ENCODE measurements at regions not wholly inside any gene's neighbourhood (a gene's known extent, or its start where the extent isn't known, plus 50 kb on each side); places are given as distances from the start of the nearest gene placed in this dataset.
"Not testable (repeated sequence)": the region's sequence is repeated elsewhere in the genome, so short reads cannot be mapped to it uniquely, and the experiment has no call there.

GRCh38 chr17:36842963-36843558 lies 94.2 kb upstream of the LHX1 start:
- Mint-ChIP-seq H3K27ac (no peak overlapping the region), H3K27me3 (peaks cover 22% of the 10 kb centered on the region), H3K36me3 (ENCODE audit: low read depth) (no peaks in the 10 kb centered on the region), H3K9me3 (ENCODE audit: low read depth) (no peaks in the 10 kb centered on the region), H3K4me3 (no peak overlapping the region), H3K4me1 (peaks cover 4% of the 10 kb centered on the region)
- no peak for DNase-seq
- CTCF ChIA-PET, result no interaction called here
- intact Hi-C loops (cut with DNase I, micrococcal nuclease), result loop anchor here in 1 of 2 experiments (5.0 to 10.0 kb wide), 2 partner anchors 51 to 202 kb away; no protein-coding TSS in a partner anchor
- no peak for ATAC-seq
- POLR2A ChIA-PET, result no interaction called here

DNA sequence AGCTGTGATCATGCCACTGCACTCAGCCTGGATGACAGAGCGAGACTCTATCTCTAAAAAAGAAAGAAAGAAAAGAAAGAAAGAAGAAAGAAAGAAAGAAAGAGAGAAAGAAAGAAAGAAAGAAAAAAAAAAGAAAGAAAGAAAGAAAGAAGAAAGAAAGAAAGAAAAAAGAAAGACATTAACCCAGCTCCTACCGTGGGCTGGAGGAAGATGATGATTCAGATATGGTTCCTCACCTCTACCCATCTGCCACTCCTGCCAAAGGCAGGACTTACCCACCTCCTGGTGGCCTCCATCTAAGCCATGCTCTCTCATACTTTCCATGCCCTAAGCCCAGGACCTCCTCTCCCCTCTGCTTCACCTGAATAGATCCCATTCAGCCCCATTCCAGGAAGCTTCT lies 93.3 kb upstream of the LHX1 start:
- no peak for DNase-seq
- no peaks in the 10 kb centered on the region for H3K9me3 Mint-ChIP-seq (ENCODE audit: low read depth)
- intact Hi-C loops (cut with DNase I, micrococcal nuclease), result loop anchor here in 1 of 2 experiments (5.0 to 10.0 kb wide), 2 partner anchors 52 to 201 kb away; no protein-coding TSS in a partner anchor
- CTCF ChIA-PET, result no interaction called here
- H3K4me3 Mint-ChIP-seq, result no peak overlapping the region
- POLR2A ChIA-PET, result no interaction called here
- ATAC-seq, result peak; percentile 68
- no peak overlapping the region for H3K27ac Mint-ChIP-seq
- peaks cover 4% of the 10 kb centered on the region for H3K4me1 Mint-ChIP-seq
- H3K36me3 Mint-ChIP-seq (ENCODE audit: low read depth), result no peaks in the 10 kb centered on the region
- H3K27me3 Mint-ChIP-seq, result peaks cover 22% of the 10 kb centered on the region

DNA sequence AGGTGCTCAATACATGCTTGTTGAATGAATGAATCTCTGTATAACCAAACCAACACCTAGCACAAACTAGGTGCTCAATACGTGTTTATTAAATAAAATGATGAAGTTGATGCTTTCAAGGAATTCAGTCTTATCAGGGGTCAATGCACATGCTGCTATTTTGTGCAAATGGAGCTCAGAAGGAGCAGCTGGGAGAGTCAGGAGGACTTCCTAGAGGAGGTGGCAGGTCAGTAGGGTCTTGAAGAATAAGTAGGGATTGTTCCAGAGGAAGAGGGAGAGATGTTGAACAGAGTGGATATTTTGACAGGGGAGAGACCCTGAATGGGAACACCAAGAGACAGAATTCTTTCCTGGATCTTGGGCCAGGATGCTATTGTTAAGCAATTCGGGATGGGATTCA lies 92.7 kb upstream of the LHX1 start:
- no peak overlapping the region for H3K4me3 Mint-ChIP-seq
- POLR2A ChIA-PET, result interaction anchor here (0.6 kb wide), 1 partner anchor 107 kb away, joined by 16 read pairs; no protein-coding TSS in a partner anchor
- no peaks in the 10 kb centered on the region for H3K9me3 Mint-ChIP-seq (ENCODE audit: low read depth)
- H3K36me3 Mint-ChIP-seq (ENCODE audit: low read depth), result no peaks in the 10 kb centered on the region
- ATAC-seq (no peak), DNase-seq (no peak)
- intact Hi-C loops (cut with DNase I, micrococcal nuclease), result loop anchor here in 1 of 2 experiments (5.0 to 10.0 kb wide), 2 partner anchors 52 to 200 kb away; no protein-coding TSS in a partner anchor
- H3K27ac Mint-ChIP-seq, result no peak overlapping the region
- peaks cover 6% of the 10 kb centered on the region for H3K4me1 Mint-ChIP-seq
- H3K27me3 Mint-ChIP-seq, result peaks cover 22% of the 10 kb centered on the region
- CTCF ChIA-PET, result interaction anchor here (0.6 kb wide), 1 partner anchor 947 kb away, joined by 3 read pairs; no protein-coding TSS in a partner anchor

GRCh38 chr17:36845916-36846315 lies 91.4 kb upstream of the LHX1 start:
- ATAC-seq (no peak), DNase-seq (no peak)
- intact Hi-C loops (cut with DNase I, micrococcal nuclease), result loop anchor here in 1 of 2 experiments (10.0 kb wide), 1 partner anchor 199 kb away; no protein-coding TSS in a partner anchor
- Mint-ChIP-seq H3K4me1 (peaks cover 19% of the 10 kb centered on the region), H3K4me3 (no peak overlapping the region), H3K27ac (no peak overlapping the region), H3K27me3 (peaks cover 22% of the 10 kb centered on the region), H3K9me3 (ENCODE audit: low read depth) (no peaks in the 10 kb centered on the region), H3K36me3 (ENCODE audit: low read depth) (no peaks in the 10 kb centered on the region)
- ChIA-PET POLR2A (no interaction called here), CTCF (no interaction called here)

DNA sequence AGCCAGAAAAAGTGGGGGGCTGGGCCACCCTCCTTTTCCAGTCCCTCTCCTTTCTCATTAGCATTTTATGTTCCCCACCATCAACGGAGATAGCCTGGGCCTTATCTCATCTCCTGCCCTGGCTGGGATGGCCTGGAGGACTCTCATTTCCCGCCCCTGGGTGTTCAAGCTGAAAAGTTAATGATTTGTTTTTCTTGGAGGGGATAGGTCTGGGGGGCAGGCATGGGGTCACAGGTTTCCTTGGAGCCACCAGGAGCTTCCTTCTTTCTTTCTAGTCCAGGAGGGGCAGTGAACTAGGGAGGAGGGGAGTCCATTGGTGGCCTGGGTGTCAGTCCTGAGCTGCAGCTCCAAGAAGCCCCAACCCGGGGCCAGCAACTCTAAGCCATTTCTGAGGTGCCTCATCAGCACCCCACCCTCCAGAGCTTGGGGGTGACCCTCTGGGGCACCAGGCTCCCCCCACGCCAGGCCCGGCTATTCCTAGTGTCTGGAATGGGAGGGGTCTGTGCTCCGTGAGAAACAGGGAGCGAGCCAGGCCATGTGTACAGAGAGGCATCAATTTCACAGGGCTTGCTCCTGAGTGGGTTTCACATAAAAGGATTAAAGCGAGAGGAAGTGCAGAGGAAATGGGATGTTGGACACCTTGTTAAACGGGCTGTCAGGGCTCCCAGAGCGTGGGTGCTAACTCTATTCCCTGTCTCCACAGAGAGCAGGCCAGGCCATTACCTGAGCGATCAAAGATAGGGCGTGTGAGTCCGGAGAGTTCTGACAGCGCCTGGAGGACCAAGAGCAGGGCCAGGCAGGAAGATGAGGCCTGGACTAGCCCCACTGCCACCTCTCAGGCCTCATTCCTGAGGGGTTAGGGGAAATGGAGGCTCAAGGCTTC lies 90.6 kb upstream of the LHX1 start:
- no peaks in the 10 kb centered on the region for H3K36me3 Mint-ChIP-seq (ENCODE audit: low read depth)
- H3K27me3 Mint-ChIP-seq, result peaks cover 22% of the 10 kb centered on the region
- peaks cover 25% of the 10 kb centered on the region for H3K4me1 Mint-ChIP-seq
- intact Hi-C loops (cut with DNase I, micrococcal nuclease), result loop anchor here in 1 of 2 experiments (10.0 kb wide), 1 partner anchor 198 kb away; no protein-coding TSS in a partner anchor
- CTCF ChIA-PET, result no interaction called here
- no peaks in the 10 kb centered on the region for H3K9me3 Mint-ChIP-seq (ENCODE audit: low read depth)
- DNase-seq (no peak), ATAC-seq (no peak)
- POLR2A ChIA-PET, result interaction anchor here (0.5 kb wide), 1 partner anchor 170 kb away, joined by 4 read pairs; no protein-coding TSS in a partner anchor
- H3K27ac Mint-ChIP-seq, result no peak overlapping the region
- no peak overlapping the region for H3K4me3 Mint-ChIP-seq

GRCh38 chr17:36848008-36848902 lies 89.0 kb upstream of the LHX1 start:
- CTCF ChIA-PET, result interaction anchor here (0.7 kb wide), 1 partner anchor 325 kb away, joined by 3 read pairs; no protein-coding TSS in a partner anchor
- POLR2A ChIA-PET, result no interaction called here
- H3K27ac Mint-ChIP-seq, result no peak overlapping the region
- no peaks in the 10 kb centered on the region for H3K36me3 Mint-ChIP-seq (ENCODE audit: low read depth)
- intact Hi-C loops (cut with DNase I, micrococcal nuclease), result loop anchor here in 1 of 2 experiments (2.0 to 10.0 kb wide), 2 partner anchors 73 to 197 kb away; no protein-coding TSS in a partner anchor
- no peak for ATAC-seq
- peaks cover 16% of the 10 kb centered on the region for H3K27me3 Mint-ChIP-seq
- H3K4me1 Mint-ChIP-seq, result peaks cover 35% of the 10 kb centered on the region
- no peak for DNase-seq
- no peak overlapping the region for H3K4me3 Mint-ChIP-seq
- H3K9me3 Mint-ChIP-seq (ENCODE audit: low read depth), result no peaks in the 10 kb centered on the region

DNA sequence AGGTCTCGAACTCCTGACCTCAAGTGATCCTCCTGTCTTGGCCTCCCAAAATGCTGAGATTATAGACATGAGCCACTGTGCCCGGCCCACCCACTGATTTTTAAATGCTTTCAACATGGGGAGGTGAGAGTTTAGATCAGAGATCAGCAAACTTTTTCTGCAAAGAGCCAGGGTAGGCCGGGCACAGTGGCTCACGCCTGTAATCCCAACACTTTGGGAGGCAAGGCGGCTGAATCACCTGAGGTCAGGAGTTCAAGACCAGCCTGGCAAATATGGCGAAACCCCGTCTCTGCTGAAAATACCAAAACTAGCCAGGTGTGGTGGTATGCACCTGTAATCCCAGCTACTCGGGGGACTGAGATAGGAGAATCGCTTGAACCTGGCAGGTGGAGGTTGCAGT lies 88.3 kb upstream of the LHX1 start:
- H3K27ac Mint-ChIP-seq; POLR2A ChIA-PET; DNase-seq; H3K36me3 Mint-ChIP-seq (ENCODE audit: low read depth); H3K4me3 Mint-ChIP-seq; ATAC-seq; H3K9me3 Mint-ChIP-seq (ENCODE audit: low read depth): not testable (repeated sequence)
- intact Hi-C loops (cut with DNase I, micrococcal nuclease), result loop anchor here in 1 of 2 experiments (2.0 to 10.0 kb wide), 2 partner anchors 72 to 196 kb away; no protein-coding TSS in a partner anchor
- Mint-ChIP-seq H3K27me3 (peaks cover 16% of the 10 kb centered on the region), H3K4me1 (peaks cover 43% of the 10 kb centered on the region)
- CTCF ChIA-PET, result interaction anchor here (0.7 kb wide), 1 partner anchor 324 kb away, joined by 3 read pairs; no protein-coding TSS in a partner anchor

DNA sequence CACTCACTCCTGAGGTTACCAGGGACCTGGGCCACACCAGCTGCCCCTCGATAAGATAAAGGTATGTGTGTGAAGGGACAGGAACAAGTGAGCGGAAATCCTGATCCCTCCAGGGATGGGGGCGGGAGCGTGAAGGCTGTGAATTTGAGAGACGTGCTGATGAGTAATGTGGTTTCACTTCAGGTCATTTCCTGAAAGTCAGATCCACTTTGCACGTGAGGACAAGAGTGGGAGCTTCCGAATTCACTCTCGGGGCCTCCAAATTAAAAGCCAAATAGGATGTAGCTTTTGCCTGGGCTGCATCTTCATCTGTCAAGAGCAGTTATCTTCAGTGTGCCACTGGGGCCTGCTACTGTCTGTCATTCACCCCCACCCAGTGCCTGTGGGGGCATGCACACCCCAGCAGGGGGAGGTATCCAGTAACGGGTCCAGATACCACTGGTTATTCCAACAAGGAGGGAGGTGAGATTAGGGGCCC lies 87.4 kb upstream of the LHX1 start:
- intact Hi-C loops (cut with DNase I, micrococcal nuclease), result loop anchor here (2.0 to 10.0 kb wide), 3 partner anchors 71 to 195 kb away; no protein-coding TSS in a partner anchor
- peak overlapping the region; percentile 50 for H3K4me3 Mint-ChIP-seq
- H3K27ac Mint-ChIP-seq, result peak overlapping the region; percentile 78
- ChIA-PET CTCF (interaction anchor here (0.6 kb wide), 1 partner anchor 238 kb away, joined by 3 read pairs; no protein-coding TSS in a partner anchor), POLR2A (interaction anchor here (0.9 kb wide), 1 partner anchor 72 kb away, joined by 3 read pairs; no protein-coding TSS in a partner anchor)
- no peaks in the 10 kb centered on the region for H3K9me3 Mint-ChIP-seq (ENCODE audit: low read depth)
- peak; percentile 74 for ATAC-seq
- peak; percentile 81 for DNase-seq
- H3K27me3 Mint-ChIP-seq, result peaks cover 9% of the 10 kb centered on the region
- H3K4me1 Mint-ChIP-seq, result peaks cover 39% of the 10 kb centered on the region
- H3K36me3 Mint-ChIP-seq (ENCODE audit: low read depth), result no peaks in the 10 kb centered on the region

GRCh38 chr17:36850790-36851189 lies 86.5 kb upstream of the LHX1 start:
- no peaks in the 10 kb centered on the region for H3K36me3 Mint-ChIP-seq (ENCODE audit: low read depth)
- H3K4me3 Mint-ChIP-seq, result no peak overlapping the region
- peaks cover 39% of the 10 kb centered on the region for H3K4me1 Mint-ChIP-seq
- ChIA-PET CTCF (interaction anchor here (0.7 kb wide), 2 partner anchors 10 to 195 kb away, joined by 3 read pairs; no protein-coding TSS in a partner anchor), POLR2A (no interaction called here)
- DNase-seq, result peak; percentile 33
- peaks cover 6% of the 10 kb centered on the region for H3K27me3 Mint-ChIP-seq
- intact Hi-C loops (cut with DNase I, micrococcal nuclease), result loop anchor here in 1 of 2 experiments (5.0 kb wide), 1 partner anchor 177 kb away; no protein-coding TSS in a partner anchor
- peak; percentile 60 for ATAC-seq
- peak overlapping the region; percentile 0 for H3K27ac Mint-ChIP-seq
- H3K9me3 Mint-ChIP-seq (ENCODE audit: low read depth), result no peaks in the 10 kb centered on the region

DNA sequence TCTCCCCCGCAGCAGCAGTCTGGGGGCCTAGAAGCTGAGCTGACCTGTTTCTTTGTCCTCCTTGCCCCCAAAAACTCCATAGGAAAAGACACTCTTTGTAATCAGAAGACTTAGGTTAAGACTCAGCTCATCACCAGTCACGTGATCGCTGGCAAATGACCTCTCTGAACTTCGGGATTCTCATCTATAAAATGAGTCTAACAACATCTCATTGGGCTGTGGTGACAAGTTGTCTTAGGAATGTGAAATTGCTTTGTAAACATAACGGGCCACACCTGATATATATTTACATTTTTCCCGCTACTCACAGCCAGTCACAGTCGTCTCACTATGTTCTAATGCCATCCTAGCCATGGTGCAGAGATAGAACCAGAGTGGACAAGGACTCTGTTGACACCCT lies 86.0 kb upstream of the LHX1 start:
- Mint-ChIP-seq H3K36me3 (ENCODE audit: low read depth) (no peaks in the 10 kb centered on the region), H3K9me3 (ENCODE audit: low read depth) (no peaks in the 10 kb centered on the region), H3K27ac (peak overlapping the region; percentile 3), H3K4me3 (no peak overlapping the region), H3K27me3 (peaks cover 6% of the 10 kb centered on the region), H3K4me1 (peaks cover 39% of the 10 kb centered on the region)
- no peak for DNase-seq
- POLR2A ChIA-PET, result no interaction called here
- ATAC-seq, result no peak
- intact Hi-C loops (cut with DNase I, micrococcal nuclease), result loop anchor here in 1 of 2 experiments (5.0 kb wide), 1 partner anchor 176 kb away; no protein-coding TSS in a partner anchor
- CTCF ChIA-PET, result interaction anchor here (0.7 kb wide), 2 partner anchors 10 to 195 kb away, joined by 3 read pairs; no protein-coding TSS in a partner anchor

Data from activated CD4-positive, alpha-beta T cell treated with anti-CD3 and anti-CD28 coated beads for 36 hours (primary cell).